ENCODE measurements at regions not wholly inside any gene's neighbourhood (a gene's known extent, or its start where the extent isn't known, plus 50 kb on each side); places are given as distances from the start of the nearest gene placed in this dataset.
"Not testable (repeated sequence)": the region's sequence is repeated elsewhere in the genome, so short reads cannot be mapped to it uniquely, and the experiment has no call there.

GRCh38 chr3:195967387-195967720, 59.0 kb upstream of the TNK2 start:
- not testable (repeated sequence) for H3K9me3 Mint-ChIP-seq; H3K4me1 Mint-ChIP-seq (ENCODE audit: low read depth); H3K27me3 Mint-ChIP-seq (ENCODE audit: low read depth); DNase-seq; H3K4me3 Mint-ChIP-seq; H3K27ac Mint-ChIP-seq; ATAC-seq (replicated peaks in 1 of 2)
- peaks cover 5 to 30% of the 10 kb centered on the region in 2 donors for H3K36me3 Mint-ChIP-seq (ENCODE audit: insufficient read depth in 2 of 2)

GRCh38 chr3:195966563-195967386, 58.4 kb upstream of the TNK2 start:
- ATAC-seq (replicated peaks in 1 of 2); DNase-seq: not testable (repeated sequence)

GRCh38 chr3:195965217-195965616, 56.9 kb upstream of the TNK2 start:
- not testable (repeated sequence) for H3K27ac Mint-ChIP-seq; DNase-seq; ATAC-seq (replicated peaks in 1 of 2); H3K27me3 Mint-ChIP-seq (ENCODE audit: low read depth); H3K4me3 Mint-ChIP-seq; H3K9me3 Mint-ChIP-seq; H3K4me1 Mint-ChIP-seq (ENCODE audit: low read depth)
- H3K36me3 Mint-ChIP-seq (ENCODE audit: insufficient read depth in 2 of 2) = peaks cover 10 to 41% of the 10 kb centered on the region in 2 donors

More at GRCh38 chr3:195966563-195967386, 58.4 kb upstream of the TNK2 start:
- H3K27me3 Mint-ChIP-seq (ENCODE audit: low read depth); H3K4me3 Mint-ChIP-seq; H3K27ac Mint-ChIP-seq; H3K4me1 Mint-ChIP-seq (ENCODE audit: low read depth); H3K9me3 Mint-ChIP-seq: not testable (repeated sequence)
- H3K36me3 Mint-ChIP-seq (ENCODE audit: insufficient read depth in 2 of 2) = peaks cover 5 to 34% of the 10 kb centered on the region in 2 donors

- not testable (repeated sequence) for H3K4me3 Mint-ChIP-seq; DNase-seq; ATAC-seq (replicated peaks in 1 of 2); H3K9me3 Mint-ChIP-seq; H3K27ac Mint-ChIP-seq; H3K4me1 Mint-ChIP-seq (ENCODE audit: low read depth); H3K27me3 Mint-ChIP-seq (ENCODE audit: low read depth)
- H3K36me3 Mint-ChIP-seq (ENCODE audit: insufficient read depth in 2 of 2) = peaks cover 7 to 36% of the 10 kb centered on the region in 2 donors
Observed at GRCh38 chr3:195964318-195965107, 56.2 kb upstream of the TNK2 start.

- not testable (repeated sequence) for H3K27me3 Mint-ChIP-seq (ENCODE audit: low read depth); H3K27ac Mint-ChIP-seq; DNase-seq; H3K9me3 Mint-ChIP-seq; H3K4me3 Mint-ChIP-seq; ATAC-seq (replicated peaks in 1 of 2)
- Mint-ChIP-seq H3K4me1 (ENCODE audit: low read depth) (peaks cover 11% of the 10 kb centered on the region), H3K36me3 (ENCODE audit: insufficient read depth in 2 of 2) (peaks cover 9 to 33% of the 10 kb centered on the region in 2 donors)
Observed at GRCh38 chr3:195962222-195962621, 53.9 kb upstream of the TNK2 start.

GRCh38 chr3:195960971-195961775, 52.8 kb upstream of the TNK2 start:
- H3K27ac Mint-ChIP-seq; H3K27me3 Mint-ChIP-seq (ENCODE audit: low read depth); H3K9me3 Mint-ChIP-seq; H3K4me3 Mint-ChIP-seq: not testable (repeated sequence)
- Mint-ChIP-seq H3K36me3 (ENCODE audit: insufficient read depth in 2 of 2) (peaks cover 9 to 33% of the 10 kb centered on the region in 2 donors), H3K4me1 (ENCODE audit: low read depth) (peaks cover 17% of the 10 kb centered on the region)
- ATAC-seq (replicated peaks in 1 of 2) (peak; percentile 63 to 65), DNase-seq (peak; percentile 66 to 69)

- H3K27ac Mint-ChIP-seq, DNase-seq: not testable (repeated sequence)
Observed at GRCh38 chr3:195960164-195960563, 51.8 kb upstream of the TNK2 start.

GRCh38 chr3:195959367-195960157, 51.2 kb upstream of the TNK2 start:
- H3K27me3 Mint-ChIP-seq (ENCODE audit: low read depth); DNase-seq; ATAC-seq (replicated peaks in 1 of 2); H3K9me3 Mint-ChIP-seq; H3K4me3 Mint-ChIP-seq: not testable (repeated sequence)
- H3K36me3 Mint-ChIP-seq (ENCODE audit: insufficient read depth in 2 of 2) = peaks cover 9 to 26% of the 10 kb centered on the region in 2 donors
- H3K4me1 Mint-ChIP-seq (ENCODE audit: low read depth) = peaks cover 26% of the 10 kb centered on the region
- H3K27ac Mint-ChIP-seq = peak overlapping the region; percentile 82

More at GRCh38 chr3:195960164-195960563, 51.8 kb upstream of the TNK2 start:
- H3K27me3 Mint-ChIP-seq (ENCODE audit: low read depth); ATAC-seq (replicated peaks in 1 of 2); H3K9me3 Mint-ChIP-seq; H3K4me3 Mint-ChIP-seq: not testable (repeated sequence)
- peaks cover 26% of the 10 kb centered on the region for H3K4me1 Mint-ChIP-seq (ENCODE audit: low read depth)
- peaks cover 9 to 30% of the 10 kb centered on the region in 2 donors for H3K36me3 Mint-ChIP-seq (ENCODE audit: insufficient read depth in 2 of 2)

GRCh38 chr3:195958736-195959135, 50.4 kb upstream of the TNK2 start:
- DNase-seq; H3K27me3 Mint-ChIP-seq (ENCODE audit: low read depth); H3K9me3 Mint-ChIP-seq; H3K4me3 Mint-ChIP-seq; ATAC-seq (replicated peaks in 1 of 2): not testable (repeated sequence)
- Mint-ChIP-seq H3K36me3 (ENCODE audit: insufficient read depth in 2 of 2) (peaks cover 9 to 24% of the 10 kb centered on the region in 2 donors), H3K4me1 (ENCODE audit: low read depth) (peaks cover 26% of the 10 kb centered on the region), H3K27ac (peak overlapping the region; percentile 82)

Measured in activated T-cell treated with anti-CD3 and anti-CD28 coated beads, Interleukin-2, amount 50 U/mL, for 72 hours (primary cell).